Mesendoderm (in vitro differentiated cells): ENCODE measurements at regions not wholly inside any gene's neighbourhood (a gene's known extent, or its start where the extent isn't known, plus 50 kb on each side); places are given as distances from the start of the nearest gene placed in this dataset.

ENCODE experiments used
- DNase-seq: peaks from one replicate; pipeline ENCODE4 v3.0.0; 2013
- H2AK5ac ChIP-seq: 2 replicates; pipeline ENCODE4 v1.6.1; 2013; ENCODE audit warnings: low read length, inconsistent platforms
- H2BK120ac ChIP-seq: 2 replicates; pipeline ENCODE4 v1.6.1; 2013; ENCODE audit warnings: low read depth, mild to moderate bottlenecking, low read length, moderate library complexity, mixed read lengths
- H2BK15ac ChIP-seq: replicated peaks from 2 replicates; pipeline ENCODE4 v1.6.1; 2013; ENCODE audit warnings: low read depth, mild to moderate bottlenecking, moderate library complexity
- H2BK5ac ChIP-seq: 2 replicates; pipeline ENCODE4 v1.6.1; 2013; ENCODE audit warnings: low read length, inconsistent platforms
- H3K18ac ChIP-seq: 2 replicates; pipeline ENCODE4 v1.6.1; 2013; ENCODE audit warnings: mild to moderate bottlenecking, low read length, mixed read lengths
- H3K23ac ChIP-seq: one replicate; pipeline ENCODE4 v1.6.1; 2013; ENCODE audit warnings: low read length
- H3K27ac ChIP-seq: 2 replicates; pipeline ENCODE4 v1.5.1; 2013; ENCODE audit warnings: low read depth, mild to moderate bottlenecking, inconsistent platforms, low read length, moderate library complexity
- H3K27me3 ChIP-seq: 2 replicates; pipeline ENCODE4 v1.6.1; 2013; ENCODE audit warnings: low read length, control low read depth, mild to moderate bottlenecking, inconsistent platforms; ENCODE audit not compliant: insufficient read depth, poor library complexity
- H3K36me3 ChIP-seq: 2 replicates; pipeline ENCODE4 v1.6.1; 2013; ENCODE audit warnings: low read length, inconsistent platforms; ENCODE audit not compliant: control insufficient read depth, insufficient read depth
- H3K4ac ChIP-seq: one replicate; pipeline ENCODE4 v1.6.1; 2013; ENCODE audit warnings: low read depth, mild to moderate bottlenecking, low read length, moderate library complexity
- H3K4me1 ChIP-seq: 2 replicates; pipeline ENCODE4 v1.6.1; 2013; ENCODE audit warnings: low read depth, low read length, inconsistent platforms; ENCODE audit not compliant: control insufficient read depth
- H3K4me2 ChIP-seq: 2 replicates; pipeline ENCODE4 v1.6.1; 2013; ENCODE audit warnings: low read length
- H3K4me3 ChIP-seq: 2 replicates; pipeline ENCODE4 v1.5.1; 2013; ENCODE audit warnings: mild to moderate bottlenecking, low read length
- H3K56ac ChIP-seq: one replicate; pipeline ENCODE4 v1.6.1; 2013; ENCODE audit warnings: low read length
- H3K79me1 ChIP-seq: 2 replicates; pipeline ENCODE4 v1.6.1; 2013; ENCODE audit warnings: low read length, inconsistent platforms
- H3K79me2 ChIP-seq: 2 replicates; pipeline ENCODE4 v1.6.1; 2013; ENCODE audit warnings: mild to moderate bottlenecking, low read length; ENCODE audit not compliant: control insufficient read depth, insufficient read depth
- H3K9ac ChIP-seq: 2 replicates; pipeline ENCODE4 v1.6.1; 2013; ENCODE audit warnings: low read length, inconsistent platforms
- H4K5ac ChIP-seq: one replicate; pipeline ENCODE4 v1.6.1; 2013; ENCODE audit warnings: low read length
- H4K8ac ChIP-seq: one replicate; pipeline ENCODE4 v1.6.1; 2013; ENCODE audit warnings: low read depth, mild to moderate bottlenecking, control low read depth, low read length, moderate library complexity
- WGBS: extraction: QIAGEN DNeasy Blood & Tissue Kit; methylation state at CpG from one replicate; pipeline ENCODE4 v1.1.7; 2013; ENCODE audit warnings: low lambda C conversion rate, missing lambda C conversion rate; ENCODE audit not compliant: insufficient coverage; ENCODE audit errors: extremely low coverage; 5-methylcytosine and 5-hydroxymethylcytosine counted together

DNA sequence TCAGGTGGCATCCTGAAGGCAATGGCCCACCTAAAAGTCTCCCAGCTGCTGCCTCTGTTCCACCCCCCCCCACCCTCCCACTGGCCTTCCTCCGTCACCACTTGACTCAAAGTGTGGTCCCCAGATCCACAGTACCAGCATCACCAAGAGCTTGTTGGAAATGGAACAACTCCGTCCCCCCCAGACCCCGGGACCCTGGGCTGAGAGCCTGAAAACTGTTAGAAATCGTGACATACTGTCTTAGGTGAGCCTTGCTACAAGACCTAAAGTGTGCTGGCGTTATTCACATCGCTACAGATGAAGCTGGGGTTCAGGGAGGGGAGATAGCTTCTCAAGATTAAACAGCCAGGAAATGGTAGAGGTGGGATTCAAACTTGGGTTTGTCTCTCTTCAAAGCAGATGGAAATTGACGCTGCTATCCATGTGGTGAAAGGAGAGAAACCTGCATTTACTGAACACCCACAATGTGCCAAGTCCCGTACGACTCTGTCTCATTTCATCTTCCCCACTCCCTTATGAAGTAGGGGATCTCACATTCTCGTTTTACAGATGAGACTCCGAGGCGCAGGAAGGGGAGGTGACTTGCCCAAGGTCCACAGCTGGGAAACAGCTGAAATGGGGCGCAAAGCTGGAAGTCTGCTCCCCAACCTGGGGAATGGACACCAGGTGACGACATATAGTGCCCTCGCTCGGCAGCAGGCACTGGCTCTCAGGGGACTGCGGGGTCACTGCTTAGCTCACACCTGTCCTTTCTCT lies 52.8 kb upstream of the IFFO2 start:
- Histone ChIP-seq H3K4me2 (no peak overlapping the region), H2BK5ac (peak overlapping the region; percentile 72), H3K4ac (no peak overlapping the region), H3K79me1 (no peaks in the 10 kb centered on the region), H3K4me3 (no peak overlapping the region), H2BK15ac (no peak overlapping the region), H4K5ac (no peak overlapping the region), H3K18ac (no peak overlapping the region), H2AK5ac (no peak overlapping the region), H3K56ac (peak overlapping the region; percentile 62), H3K4me1 (peaks cover 4% of the 10 kb centered on the region), H3K23ac (no peak overlapping the region), H3K36me3 (no peaks in the 10 kb centered on the region), H4K8ac (no peak overlapping the region), H3K27me3 (no peaks in the 10 kb centered on the region), H3K9ac (peak overlapping the region; percentile 13), H3K79me2 (no peaks in the 10 kb centered on the region), H3K27ac (peak overlapping the region; percentile 54), H2BK120ac (no peak overlapping the region)
- WGBS: no CpG with 5 or more reads among the region's 17 CpGs
- DNase-seq: no peak

DNA sequence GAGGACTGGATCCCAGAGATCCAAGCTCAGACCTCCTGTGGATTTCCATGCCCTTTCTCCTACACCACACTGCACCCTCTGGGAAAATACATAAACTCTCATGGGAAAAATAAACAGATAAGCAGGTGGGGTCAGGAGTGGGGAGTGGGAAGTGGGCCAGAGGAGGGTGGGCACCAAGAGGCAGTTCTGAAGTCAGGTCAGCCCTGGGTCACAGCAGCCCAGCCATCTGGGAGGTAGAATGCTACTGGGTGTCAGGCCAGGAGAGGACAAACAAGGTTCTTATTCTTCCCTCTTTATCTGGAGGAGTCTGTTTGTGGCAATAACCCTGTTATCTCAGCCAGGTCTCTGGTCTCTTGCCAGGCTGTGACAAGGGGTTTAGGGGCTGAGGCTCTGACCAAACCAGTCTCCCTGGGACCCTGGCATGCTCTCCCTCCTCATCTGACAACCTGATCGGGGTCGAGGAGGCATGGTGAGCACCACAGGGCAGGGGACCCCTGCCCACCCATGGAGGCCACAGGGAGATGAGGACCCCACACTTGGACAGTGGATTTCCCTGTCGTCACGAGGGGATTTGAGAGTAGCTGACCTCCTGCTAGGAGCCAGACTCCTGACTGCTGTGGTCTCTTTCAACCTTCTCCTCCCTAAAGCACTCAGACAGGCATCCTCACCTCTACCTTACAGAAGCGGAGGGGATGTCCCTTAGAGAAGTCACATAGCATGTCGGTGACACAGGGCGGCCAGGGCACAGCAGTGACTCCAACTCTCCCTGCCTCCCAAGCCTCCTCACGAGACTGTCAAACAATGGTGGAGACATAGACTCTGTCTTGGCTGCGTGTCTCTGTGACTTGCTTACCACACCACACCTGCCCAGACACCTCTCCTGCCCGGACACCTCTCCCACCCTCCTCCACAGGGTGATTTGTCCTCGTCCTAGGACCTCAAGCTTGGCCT lies 51.3 kb upstream of the IFFO2 start:
- WGBS: no CpG with 5 or more reads among the region's 11 CpGs
- Histone ChIP-seq H4K8ac (no peak overlapping the region), H3K4me1 (peaks cover 4% of the 10 kb centered on the region), H3K4ac (peak overlapping the region; percentile 10), H3K4me2 (no peak overlapping the region), H3K4me3 (no peak overlapping the region), H3K79me1 (no peaks in the 10 kb centered on the region), H3K18ac (no peak overlapping the region), H3K56ac (no peak overlapping the region), H2AK5ac (no peak overlapping the region), H3K23ac (no peak overlapping the region), H2BK5ac (no peak overlapping the region), H2BK120ac (no peak overlapping the region), H3K27me3 (no peaks in the 10 kb centered on the region), H3K27ac (no peak overlapping the region), H3K79me2 (no peaks in the 10 kb centered on the region), H4K5ac (no peak overlapping the region), H2BK15ac (no peak overlapping the region), H3K36me3 (no peaks in the 10 kb centered on the region), H3K9ac (no peak overlapping the region)
- peak; percentile 39 for DNase-seq

DNA sequence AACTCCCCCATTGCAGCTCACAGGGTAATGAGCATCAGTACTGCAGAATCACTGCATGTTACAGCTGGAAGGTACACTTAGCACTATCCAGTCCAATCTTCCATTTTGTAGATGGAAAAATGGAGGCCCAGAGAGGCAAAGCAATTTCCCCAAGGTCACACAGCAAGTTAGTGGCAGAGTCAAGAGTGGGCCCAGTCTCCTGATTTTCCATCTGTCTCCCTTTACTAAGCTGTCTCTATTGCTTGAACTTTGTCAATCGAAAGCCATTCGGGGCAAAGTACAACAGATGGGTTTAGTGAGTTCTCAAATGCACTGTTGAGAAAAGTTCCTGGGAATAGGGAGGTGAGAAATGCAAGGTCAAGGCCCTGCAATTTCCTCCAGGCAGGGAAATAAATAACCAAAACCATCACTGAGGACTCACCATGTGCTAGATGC lies 50.4 kb upstream of the IFFO2 start:
- H3K18ac ChIP-seq: no peak overlapping the region
- H3K79me2 ChIP-seq: no peaks in the 10 kb centered on the region
- no CpG with 5 or more reads among the region's 2 CpGs for WGBS
- no peak overlapping the region for H3K4me3 ChIP-seq
- H2BK15ac ChIP-seq: no peak overlapping the region
- H3K27ac ChIP-seq: no peak overlapping the region
- H3K4me2 ChIP-seq: no peak overlapping the region
- no peak overlapping the region for H3K23ac ChIP-seq
- no peaks in the 10 kb centered on the region for H3K27me3 ChIP-seq
- no peak overlapping the region for H4K8ac ChIP-seq
- no peak overlapping the region for H2BK120ac ChIP-seq
- no peak overlapping the region for H2BK5ac ChIP-seq
- H3K79me1 ChIP-seq: no peaks in the 10 kb centered on the region
- no peak overlapping the region for H2AK5ac ChIP-seq
- no peak overlapping the region for H3K4ac ChIP-seq
- no peak overlapping the region for H3K9ac ChIP-seq
- H3K56ac ChIP-seq: no peak overlapping the region
- H3K36me3 ChIP-seq: no peaks in the 10 kb centered on the region
- no peak for DNase-seq
- H3K4me1 ChIP-seq: peaks cover 4% of the 10 kb centered on the region
- no peak overlapping the region for H4K5ac ChIP-seq
